OCI-LY3 (cell line): ENCODE measurements at regions not wholly inside any gene's neighbourhood (a gene's known extent, or its start where the extent isn't known, plus 50 kb on each side); places are given as distances from the start of the nearest gene placed in this dataset.

Experiments
- EZH2phosphoT487 ChIP-seq: fragments of 200-600 bp; shearing (Covaris generic); IDR thresholded peaks from 2 replicates; pipeline ENCODE4 v1.6.1; 2018; ENCODE audit warnings: antibody characterized with exemption, mixed run types, low read depth
- TF ChIP-seq, protein P1 (sequence below): fragments of 200-600, 300-600 bp; sonication (generic); IDR thresholded peaks from 2 replicates; pipeline ENCODE4 v1.5.1; 2014; ENCODE audit warnings: antibody characterized with exemption, low read length, low read depth

DNA sequence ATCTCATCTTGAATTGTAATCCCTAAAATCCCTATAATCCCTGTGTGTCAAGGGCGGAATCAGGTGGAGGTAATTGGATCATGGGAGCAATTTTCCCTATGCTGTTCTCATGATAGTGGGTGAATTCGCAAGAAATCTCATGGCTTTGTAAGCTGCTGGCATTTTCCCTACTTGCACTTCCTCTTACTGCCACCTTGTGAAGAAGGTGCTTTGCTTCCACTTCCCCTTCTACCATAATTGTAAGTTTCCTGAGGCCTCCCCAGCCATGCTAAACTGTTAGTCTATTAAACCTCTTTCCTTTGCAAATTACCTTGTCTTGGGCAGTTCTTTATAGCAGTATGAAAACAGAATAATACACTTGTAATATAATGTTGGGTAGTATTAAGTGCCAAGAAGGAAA lies 1087.4 kb upstream of the SLIT2 start:
- TF ChIP-seq, protein P1, sequence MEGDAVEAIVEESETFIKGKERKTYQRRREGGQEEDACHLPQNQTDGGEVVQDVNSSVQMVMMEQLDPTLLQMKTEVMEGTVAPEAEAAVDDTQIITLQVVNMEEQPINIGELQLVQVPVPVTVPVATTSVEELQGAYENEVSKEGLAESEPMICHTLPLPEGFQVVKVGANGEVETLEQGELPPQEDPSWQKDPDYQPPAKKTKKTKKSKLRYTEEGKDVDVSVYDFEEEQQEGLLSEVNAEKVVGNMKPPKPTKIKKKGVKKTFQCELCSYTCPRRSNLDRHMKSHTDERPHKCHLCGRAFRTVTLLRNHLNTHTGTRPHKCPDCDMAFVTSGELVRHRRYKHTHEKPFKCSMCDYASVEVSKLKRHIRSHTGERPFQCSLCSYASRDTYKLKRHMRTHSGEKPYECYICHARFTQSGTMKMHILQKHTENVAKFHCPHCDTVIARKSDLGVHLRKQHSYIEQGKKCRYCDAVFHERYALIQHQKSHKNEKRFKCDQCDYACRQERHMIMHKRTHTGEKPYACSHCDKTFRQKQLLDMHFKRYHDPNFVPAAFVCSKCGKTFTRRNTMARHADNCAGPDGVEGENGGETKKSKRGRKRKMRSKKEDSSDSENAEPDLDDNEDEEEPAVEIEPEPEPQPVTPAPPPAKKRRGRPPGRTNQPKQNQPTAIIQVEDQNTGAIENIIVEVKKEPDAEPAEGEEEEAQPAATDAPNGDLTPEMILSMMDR, result peak; percentile 26
- TF ChIP-seq EZH2phosphoT487, result no peak
